GM23338 (cell line): ENCODE measurements at regions not wholly inside any gene's neighbourhood (a gene's known extent, or its start where the extent isn't known, plus 50 kb on each side); places are given as distances from the start of the nearest gene placed in this dataset.

Experiments
- ATAC-seq: fragments of 200-7000 bp; cut with Tn5 transposase; 3 replicates; pipeline ENCODE4 v1.9.1; 2020
- DNase-seq: peaks from one replicate; pipeline ENCODE4 v3.0.0-alpha.2; 2015; ENCODE audit warnings: low spot score
- H2AFZ ChIP-seq: fragments of 200-600 bp; sonication (generic); 2 replicates; pipeline ENCODE4 v1.8.0; 2016; ENCODE audit warnings: antibody characterized with exemption, mild to moderate bottlenecking, moderate library complexity
- H3F3A ChIP-seq: fragments of 200-600 bp; sonication (generic); replicated peaks from 2 replicates; pipeline ENCODE4 v1.8.0; 2017; ENCODE audit warnings: antibody characterized with exemption, mixed run types, low read depth
- H3K27ac ChIP-seq: fragments of 200-600 bp; sonication (generic); 2 replicates; pipeline ENCODE4 v1.6.1; 2016; ENCODE audit warnings: low read depth
- H3K27me3 ChIP-seq: fragments of 200-600 bp; sonication (generic); 2 replicates; pipeline ENCODE4 v1.8.0; 2016; ENCODE audit warnings: mild to moderate bottlenecking, mixed run types, moderate library complexity; ENCODE audit not compliant: insufficient read depth
- H3K36me3 ChIP-seq: fragments of 200-600 bp; sonication (generic); 2 replicates; pipeline ENCODE4 v1.8.0; 2016; ENCODE audit warnings: mild to moderate bottlenecking; ENCODE audit not compliant: insufficient read depth
- H3K4me1 ChIP-seq: fragments of 200-600 bp; sonication (generic); 2 replicates; pipeline ENCODE4 v1.8.0; 2016; ENCODE audit warnings: mild to moderate bottlenecking, moderate library complexity; ENCODE audit not compliant: insufficient read depth
- H3K4me2 ChIP-seq: fragments of 200-600 bp; sonication (generic); 2 replicates; pipeline ENCODE4 v1.7.1; 2017; ENCODE audit warnings: mixed run types
- H3K4me3 ChIP-seq: fragments of 200-600 bp; sonication (generic); 2 replicates; pipeline ENCODE4 v1.6.1; 2016; ENCODE audit warnings: mixed run types
- H3K79me2 ChIP-seq: fragments of 200-600 bp; sonication (generic); replicated peaks from 2 replicates; pipeline ENCODE4 v1.8.0; 2017; ENCODE audit warnings: mild to moderate bottlenecking; ENCODE audit not compliant: insufficient read depth
- H3K9me2 ChIP-seq: fragments of 200-600 bp; sonication (generic); 2 replicates; pipeline ENCODE4 v1.8.0; 2017; ENCODE audit not compliant: insufficient read depth
- H4K20me1 ChIP-seq: fragments of 200-600 bp; sonication (generic); replicated peaks from 2 replicates; pipeline ENCODE4 v1.8.0; 2017; ENCODE audit warnings: mild to moderate bottlenecking; ENCODE audit not compliant: insufficient read depth
- H3K27ac Mint-ChIP-seq: 2 replicates; pipeline ENCODE4 v1.8.0; 2020; ENCODE audit warnings: inconsistent platforms, mild to moderate bottlenecking, moderate library complexity, mixed read lengths
- H3K27me3 Mint-ChIP-seq: 3 replicates; pipeline ENCODE4 v1.8.0; 2022; ENCODE audit warnings: low read depth, mild to moderate bottlenecking, moderate library complexity, mixed read lengths, inconsistent platforms; ENCODE audit not compliant: insufficient read depth, poor library complexity
- H3K36me3 Mint-ChIP-seq: 3 replicates; pipeline ENCODE4 v1.8.0; 2021; ENCODE audit warnings: low read depth, mild to moderate bottlenecking, inconsistent platforms, moderate library complexity, mixed read lengths
- H3K4me1 Mint-ChIP-seq: 3 replicates; pipeline ENCODE4 v1.8.0; 2020; ENCODE audit warnings: mild to moderate bottlenecking, inconsistent platforms, mixed read lengths
- H3K4me3 Mint-ChIP-seq: 3 replicates; pipeline ENCODE4 v1.8.0; 2021; ENCODE audit warnings: moderate library complexity, mild to moderate bottlenecking, inconsistent platforms, mixed read lengths
- H3K9me3 Mint-ChIP-seq: 3 replicates; pipeline ENCODE4 v1.8.0; 2020; ENCODE audit warnings: moderate library complexity, mild to moderate bottlenecking, inconsistent platforms, mixed read lengths
- ETS1 ChIP-seq: IDR thresholded peaks from 2 replicates; pipeline ENCODE4 v1.6.1; 2016; ENCODE audit warnings: antibody characterized with exemption
- NANOG ChIP-seq: IDR thresholded peaks from 2 replicates; pipeline ENCODE4 v1.6.1; 2016; ENCODE audit warnings: antibody characterized with exemption, borderline replicate concordance
- ZNF331 ChIP-seq: fragments of 250-450 bp; sonication (Bioruptor Pico); IDR thresholded peaks from 2 replicates; pipeline ENCODE4 v1.5.0; 2020; ENCODE audit warnings: low read depth, mild to moderate bottlenecking, moderate library complexity
- TF ChIP-seq, protein P1 (sequence below): IDR thresholded peaks from one replicate; pipeline ENCODE4 v1.6.1; 2018; ENCODE audit warnings: antibody characterized with exemption; ENCODE audit not compliant: unreplicated experiment
- TF ChIP-seq, protein P2 (sequence below), 2 experiments: fragments of 200-600 bp in 1 of 2; sonication (generic) in 1 of 2; conservative IDR thresholded peaks; 2 replicates each; pipeline versions ENCODE4 v1.5.1 to v1.6.1; 2016 to 2017; ENCODE audit warnings: antibody characterized with exemption in 2 of 2, low read depth in 2 of 2, mild to moderate bottlenecking in 2 of 2, moderate library complexity in 1 of 2

DNA sequence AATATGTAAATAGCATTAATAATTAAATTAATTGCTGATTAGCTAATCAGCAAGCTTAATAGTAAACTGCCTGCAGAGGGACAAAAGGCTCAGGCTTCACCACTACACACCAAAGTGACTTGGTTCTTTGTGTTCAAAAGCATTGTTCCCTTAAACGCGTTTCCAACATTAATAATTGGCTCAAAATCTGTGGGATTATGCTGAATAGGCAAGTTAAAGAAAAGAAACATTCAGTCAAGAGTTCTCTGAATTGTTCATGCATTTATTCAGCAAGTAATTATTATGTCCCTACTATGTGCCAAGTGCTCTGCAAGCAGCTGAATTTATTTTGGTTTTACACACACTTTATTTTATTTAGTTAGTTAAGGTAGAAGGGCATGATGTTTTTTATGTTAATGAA is 558.5 kb upstream of the ARRDC4 start:
- Histone ChIP-seq H3K4me2 (no peak overlapping the region), H3K27me3 (no peaks in the 10 kb centered on the region), H3K9me2 (no peaks in the 10 kb centered on the region), H4K20me1 (no peaks in the 10 kb centered on the region), H3K36me3 (no peaks in the 10 kb centered on the region), H3K4me1 (no peaks in the 10 kb centered on the region), H2AFZ (no peak overlapping the region), H3K27ac (no peak overlapping the region), H3K79me2 (no peaks in the 10 kb centered on the region), H3F3A (no peaks in the 10 kb centered on the region), H3K4me3 (no peak overlapping the region)
- Mint-ChIP-seq H3K4me3 (no peak overlapping the region), H3K27ac (no peak overlapping the region), H3K4me1 (no peaks in the 10 kb centered on the region), H3K27me3 (no peaks in the 10 kb centered on the region), H3K9me3 (no peaks in the 10 kb centered on the region), H3K36me3 (no peaks in the 10 kb centered on the region)
- ATAC-seq (no peak), DNase-seq (no peak)
- TF ChIP-seq, protein P1, sequence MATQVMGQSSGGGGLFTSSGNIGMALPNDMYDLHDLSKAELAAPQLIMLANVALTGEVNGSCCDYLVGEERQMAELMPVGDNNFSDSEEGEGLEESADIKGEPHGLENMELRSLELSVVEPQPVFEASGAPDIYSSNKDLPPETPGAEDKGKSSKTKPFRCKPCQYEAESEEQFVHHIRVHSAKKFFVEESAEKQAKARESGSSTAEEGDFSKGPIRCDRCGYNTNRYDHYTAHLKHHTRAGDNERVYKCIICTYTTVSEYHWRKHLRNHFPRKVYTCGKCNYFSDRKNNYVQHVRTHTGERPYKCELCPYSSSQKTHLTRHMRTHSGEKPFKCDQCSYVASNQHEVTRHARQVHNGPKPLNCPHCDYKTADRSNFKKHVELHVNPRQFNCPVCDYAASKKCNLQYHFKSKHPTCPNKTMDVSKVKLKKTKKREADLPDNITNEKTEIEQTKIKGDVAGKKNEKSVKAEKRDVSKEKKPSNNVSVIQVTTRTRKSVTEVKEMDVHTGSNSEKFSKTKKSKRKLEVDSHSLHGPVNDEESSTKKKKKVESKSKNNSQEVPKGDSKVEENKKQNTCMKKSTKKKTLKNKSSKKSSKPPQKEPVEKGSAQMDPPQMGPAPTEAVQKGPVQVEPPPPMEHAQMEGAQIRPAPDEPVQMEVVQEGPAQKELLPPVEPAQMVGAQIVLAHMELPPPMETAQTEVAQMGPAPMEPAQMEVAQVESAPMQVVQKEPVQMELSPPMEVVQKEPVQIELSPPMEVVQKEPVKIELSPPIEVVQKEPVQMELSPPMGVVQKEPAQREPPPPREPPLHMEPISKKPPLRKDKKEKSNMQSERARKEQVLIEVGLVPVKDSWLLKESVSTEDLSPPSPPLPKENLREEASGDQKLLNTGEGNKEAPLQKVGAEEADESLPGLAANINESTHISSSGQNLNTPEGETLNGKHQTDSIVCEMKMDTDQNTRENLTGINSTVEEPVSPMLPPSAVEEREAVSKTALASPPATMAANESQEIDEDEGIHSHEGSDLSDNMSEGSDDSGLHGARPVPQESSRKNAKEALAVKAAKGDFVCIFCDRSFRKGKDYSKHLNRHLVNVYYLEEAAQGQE: no peak
- TF ChIP-seq ZNF331: no peak
- no peak for TF ChIP-seq NANOG

GRCh38 chr15:97406841-97407240 is 553.7 kb upstream of the ARRDC4 start:
- Histone ChIP-seq H3K9me2 (no peaks in the 10 kb centered on the region), H2AFZ (no peak overlapping the region), H3K4me3 (no peak overlapping the region), H3K27me3 (no peaks in the 10 kb centered on the region), H3F3A (no peaks in the 10 kb centered on the region), H3K36me3 (no peaks in the 10 kb centered on the region), H4K20me1 (no peaks in the 10 kb centered on the region), H3K4me1 (no peaks in the 10 kb centered on the region), H3K79me2 (no peaks in the 10 kb centered on the region), H3K27ac (no peak overlapping the region), H3K4me2 (no peak overlapping the region)
- TF ChIP-seq, protein P2, sequence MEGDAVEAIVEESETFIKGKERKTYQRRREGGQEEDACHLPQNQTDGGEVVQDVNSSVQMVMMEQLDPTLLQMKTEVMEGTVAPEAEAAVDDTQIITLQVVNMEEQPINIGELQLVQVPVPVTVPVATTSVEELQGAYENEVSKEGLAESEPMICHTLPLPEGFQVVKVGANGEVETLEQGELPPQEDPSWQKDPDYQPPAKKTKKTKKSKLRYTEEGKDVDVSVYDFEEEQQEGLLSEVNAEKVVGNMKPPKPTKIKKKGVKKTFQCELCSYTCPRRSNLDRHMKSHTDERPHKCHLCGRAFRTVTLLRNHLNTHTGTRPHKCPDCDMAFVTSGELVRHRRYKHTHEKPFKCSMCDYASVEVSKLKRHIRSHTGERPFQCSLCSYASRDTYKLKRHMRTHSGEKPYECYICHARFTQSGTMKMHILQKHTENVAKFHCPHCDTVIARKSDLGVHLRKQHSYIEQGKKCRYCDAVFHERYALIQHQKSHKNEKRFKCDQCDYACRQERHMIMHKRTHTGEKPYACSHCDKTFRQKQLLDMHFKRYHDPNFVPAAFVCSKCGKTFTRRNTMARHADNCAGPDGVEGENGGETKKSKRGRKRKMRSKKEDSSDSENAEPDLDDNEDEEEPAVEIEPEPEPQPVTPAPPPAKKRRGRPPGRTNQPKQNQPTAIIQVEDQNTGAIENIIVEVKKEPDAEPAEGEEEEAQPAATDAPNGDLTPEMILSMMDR (conservative IDR thresholded peaks at IDR 0.05; ENCODE audit: low read depth in 2 of 2): no peak
- no peak for TF ChIP-seq ETS1
- no peaks in the 10 kb centered on the region for H3K4me1 Mint-ChIP-seq
- H3K27ac Mint-ChIP-seq: no peak overlapping the region
- ATAC-seq (no peak), DNase-seq (no peak)
- no peaks in the 10 kb centered on the region for H3K27me3 Mint-ChIP-seq
- no peak overlapping the region for H3K4me3 Mint-ChIP-seq
- H3K9me3 Mint-ChIP-seq: no peaks in the 10 kb centered on the region
- H3K36me3 Mint-ChIP-seq: no peaks in the 10 kb centered on the region
